ENCODE measurements at regions not wholly inside any gene's neighbourhood (a gene's known extent, or its start where the extent isn't known, plus 50 kb on each side); places are given as distances from the start of the nearest gene placed in this dataset.

DNA sequence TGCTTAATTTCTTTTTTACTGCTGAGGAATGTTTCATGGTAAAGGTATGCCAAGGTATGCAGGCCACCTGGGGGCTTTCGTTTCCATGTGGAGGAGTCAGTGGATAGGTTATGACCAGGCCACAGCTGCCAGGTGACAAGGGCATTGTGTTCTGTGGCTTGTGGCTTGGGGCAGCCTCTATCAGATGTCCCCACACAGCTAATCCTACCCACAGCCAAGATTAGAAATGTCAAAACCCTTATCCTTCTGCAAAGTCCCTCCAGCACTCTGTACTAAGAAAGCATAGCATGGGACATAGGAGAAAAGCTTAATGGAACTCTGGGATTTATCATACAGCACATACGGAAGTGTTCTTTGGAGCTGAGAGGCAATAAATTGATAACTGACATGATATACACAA lies 171.2 kb upstream of the S1PR3 start:
- POLR2A ChIA-PET: no interaction called here
- Mint-ChIP-seq H3K4me1 (peaks cover 30% of the 10 kb centered on the region), H3K4me3 (no peak overlapping the region), H3K9me3 (peaks cover 15% of the 10 kb centered on the region), H3K36me3 (no peaks in the 10 kb centered on the region), H3K27me3 (ENCODE audit: low read depth) (no peaks in the 10 kb centered on the region), H3K27ac (no peak overlapping the region)
- no peak for TF ChIP-seq NR1H2 (CRISPR knock-in tag; IDR thresholded peaks at IDR 0.05)
- TF ChIP-seq, protein P1, sequence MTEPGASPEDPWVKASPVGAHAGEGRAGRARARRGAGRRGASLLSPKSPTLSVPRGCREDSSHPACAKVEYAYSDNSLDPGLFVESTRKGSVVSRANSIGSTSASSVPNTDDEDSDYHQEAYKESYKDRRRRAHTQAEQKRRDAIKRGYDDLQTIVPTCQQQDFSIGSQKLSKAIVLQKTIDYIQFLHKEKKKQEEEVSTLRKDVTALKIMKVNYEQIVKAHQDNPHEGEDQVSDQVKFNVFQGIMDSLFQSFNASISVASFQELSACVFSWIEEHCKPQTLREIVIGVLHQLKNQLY (CRISPR knock-in tag; IDR thresholded peaks at IDR 0.05): no peak
- TF ChIP-seq FOXJ3 (CRISPR knock-in tag; IDR thresholded peaks at IDR 0.05; ENCODE audit: borderline replicate concordance): no peak
- no peak for TF ChIP-seq ERG (CRISPR knock-in tag; IDR thresholded peaks at IDR 0.05)
- TF ChIP-seq NR2C2 (CRISPR knock-in tag; IDR thresholded peaks at IDR 0.05): no peak
- no peak for TF ChIP-seq USF2 (CRISPR knock-in tag; IDR thresholded peaks at IDR 0.05)
- CTCF ChIA-PET: no interaction called here
- no peak for DNase-seq (ENCODE audit: low spot score)
- ATAC-seq: no peak

GRCh38 chr9:88821033-88821745 lies 170.1 kb upstream of the S1PR3 start:
- H3K4me1 Mint-ChIP-seq: peaks cover 30% of the 10 kb centered on the region

GRCh38 chr9:88821746-88822106 lies 169.5 kb upstream of the S1PR3 start:
- DNase-seq (ENCODE audit: low spot score): no peak
- no peaks in the 10 kb centered on the region for H3K27me3 Mint-ChIP-seq (ENCODE audit: low read depth)
- H3K4me1 Mint-ChIP-seq: peaks cover 30% of the 10 kb centered on the region
- TF ChIP-seq ZNF416 (CRISPR knock-in tag; IDR thresholded peaks at IDR 0.05) (no peak), CTCF (IDR thresholded peaks at IDR 0.05) (no peak), JUN (CRISPR knock-in tag; IDR thresholded peaks at IDR 0.05) (no peak), CDX4 (CRISPR knock-in tag; IDR thresholded peaks at IDR 0.05; ENCODE audit: borderline replicate concordance) (no peak), CREM (CRISPR knock-in tag; IDR thresholded peaks at IDR 0.05) (no peak)
- no peak for ATAC-seq
- H3K27ac Mint-ChIP-seq: no peak overlapping the region
- peaks cover 15% of the 10 kb centered on the region for H3K9me3 Mint-ChIP-seq
- H3K36me3 Mint-ChIP-seq: no peaks in the 10 kb centered on the region
- POLR2A ChIA-PET: no interaction called here
- CTCF ChIA-PET: no interaction called here
- no peak overlapping the region for H3K4me3 Mint-ChIP-seq

More at GRCh38 chr9:88821033-88821745, 170.1 kb upstream of the S1PR3 start:
- Mint-ChIP-seq H3K36me3 (no peaks in the 10 kb centered on the region), H3K27me3 (ENCODE audit: low read depth) (no peaks in the 10 kb centered on the region), H3K27ac (no peak overlapping the region), H3K4me3 (no peak overlapping the region), H3K9me3 (peaks cover 15% of the 10 kb centered on the region)
- no peak for DNase-seq (ENCODE audit: low spot score)
- CTCF ChIA-PET: no interaction called here
- POLR2A ChIA-PET: no interaction called here
- ATAC-seq: no peak
- no peak for TF ChIP-seq OVOL2 (CRISPR knock-in tag; IDR thresholded peaks at IDR 0.05; ENCODE audit: borderline replicate concordance)

- ATAC-seq (no peak), DNase-seq (ENCODE audit: low spot score) (no peak)
- Mint-ChIP-seq H3K9me3 (peaks cover 15% of the 10 kb centered on the region), H3K27me3 (ENCODE audit: low read depth) (no peaks in the 10 kb centered on the region; the same call in 1 of the 2 replicates), H3K4me1 (peaks cover 5% of the 10 kb centered on the region), H3K27ac (no peak overlapping the region), H3K4me3 (no peak overlapping the region), H3K36me3 (no peaks in the 10 kb centered on the region)
- ChIA-PET POLR2A (no interaction called here), CTCF (no interaction called here)
- TF ChIP-seq SOX15 (CRISPR knock-in tag; IDR thresholded peaks at IDR 0.05) (no peak), GABPB1 (CRISPR knock-in tag; IDR thresholded peaks at IDR 0.05) (no peak), OVOL2 (CRISPR knock-in tag; IDR thresholded peaks at IDR 0.05; ENCODE audit: borderline replicate concordance) (no peak), NFATC4 (CRISPR knock-in tag; IDR thresholded peaks at IDR 0.05) (no peak)
These were observed 166.6 kb upstream of the S1PR3 start for GRCh38 chr9:88824711-88825110.

Data from WTC11 (cell line).